Osteoblast (primary cell): ENCODE measurements at regions not wholly inside any gene's neighbourhood (a gene's known extent, or its start where the extent isn't known, plus 50 kb on each side); places are given as distances from the start of the nearest gene placed in this dataset.

Experiments used
- DNase-seq: peaks from one replicate; pipeline ENCODE4 v3.0.0; 2011; ENCODE audit warnings: low spot score, mixed read lengths; ENCODE audit not compliant: insufficient read length; ENCODE audit errors: missing footprints
- H2AFZ ChIP-seq: 2 replicates; pipeline ENCODE4 v1.6.0; 2011; ENCODE audit warnings: mild to moderate bottlenecking, low read length
- H3K27ac ChIP-seq: 2 replicates; pipeline ENCODE4 v1.5.1; 2011; ENCODE audit warnings: mild to moderate bottlenecking, low read depth, low read length, moderate library complexity
- H3K27me3 ChIP-seq: 2 replicates; pipeline ENCODE4 v1.6.0; 2012; ENCODE audit warnings: mild to moderate bottlenecking, control low read depth, inconsistent platforms, low read length, moderate library complexity; ENCODE audit not compliant: insufficient read depth
- H3K36me3 ChIP-seq: 2 replicates; pipeline ENCODE4 v1.5.1; 2011; ENCODE audit warnings: mild to moderate bottlenecking, low read length, control low read depth, moderate library complexity; ENCODE audit not compliant: insufficient read depth
- H3K4me1 ChIP-seq: 2 replicates; pipeline ENCODE4 v1.5.1; 2011; ENCODE audit warnings: mild to moderate bottlenecking, low read length, control low read depth, moderate library complexity; ENCODE audit not compliant: insufficient read depth
- H3K4me2 ChIP-seq: 2 replicates; pipeline ENCODE4 v1.6.0; 2011; ENCODE audit warnings: mild to moderate bottlenecking, low read length; ENCODE audit not compliant: insufficient read depth
- H3K4me3 ChIP-seq: fragments of 200-600 bp; sonication (generic); 3 replicates; pipeline ENCODE4 v1.5.1; 2012; ENCODE audit warnings: mild to moderate bottlenecking, low read length, inconsistent platforms; ENCODE audit not compliant: insufficient read depth
- H3K79me2 ChIP-seq: 2 replicates; pipeline ENCODE4 v1.6.0; 2012; ENCODE audit warnings: mild to moderate bottlenecking, low read length, control low read depth, inconsistent platforms; ENCODE audit not compliant: insufficient read depth
- H3K9me3 ChIP-seq: 2 replicates; pipeline ENCODE4 v1.5.1; 2011; ENCODE audit warnings: low read depth, low read length, control low read depth
- H4K20me1 ChIP-seq: 2 replicates; pipeline ENCODE4 v1.6.0; 2012; ENCODE audit warnings: mild to moderate bottlenecking, low read length, control low read depth; ENCODE audit not compliant: insufficient read depth
- CTCF ChIP-seq: IDR thresholded peaks from 2 replicates; pipeline ENCODE4 v1.5.1; 2011; ENCODE audit warnings: mild to moderate bottlenecking, low read depth, low read length, moderate library complexity; ENCODE audit errors: extremely low read depth

- DNase-seq, result no peak
- Histone ChIP-seq H3K79me2 (no peaks in the 10 kb centered on the region), H3K4me1 (no peaks in the 10 kb centered on the region), H4K20me1 (no peaks in the 10 kb centered on the region), H3K27me3 (no peaks in the 10 kb centered on the region), H2AFZ (no peak overlapping the region), H3K36me3 (no peaks in the 10 kb centered on the region), H3K9me3 (no peaks in the 10 kb centered on the region), H3K4me3 (no peak overlapping the region), H3K27ac (no peak overlapping the region), H3K4me2 (no peak overlapping the region)
- no peak for TF ChIP-seq CTCF
These were observed 1317.1 kb upstream of the ZEB2 start for GRCh38 chr2:145836986-145837385.

GRCh38 chr2:145835665-145836064 is 1315.7 kb upstream of the ZEB2 start:
- no peak for DNase-seq
- Histone ChIP-seq H4K20me1 (no peaks in the 10 kb centered on the region), H3K4me3 (no peak overlapping the region), H3K4me2 (no peak overlapping the region), H3K36me3 (no peaks in the 10 kb centered on the region), H3K27me3 (no peaks in the 10 kb centered on the region), H3K27ac (no peak overlapping the region), H2AFZ (no peak overlapping the region), H3K79me2 (no peaks in the 10 kb centered on the region), H3K4me1 (no peaks in the 10 kb centered on the region), H3K9me3 (no peaks in the 10 kb centered on the region)
- no peak for TF ChIP-seq CTCF

- Histone ChIP-seq H2AFZ (no peak overlapping the region), H4K20me1 (no peaks in the 10 kb centered on the region), H3K4me3 (no peak overlapping the region), H3K4me2 (no peak overlapping the region), H3K9me3 (no peaks in the 10 kb centered on the region), H3K27ac (no peak overlapping the region), H3K4me1 (no peaks in the 10 kb centered on the region), H3K36me3 (no peaks in the 10 kb centered on the region), H3K79me2 (no peaks in the 10 kb centered on the region), H3K27me3 (no peaks in the 10 kb centered on the region)
- DNase-seq, result no peak
- TF ChIP-seq CTCF, result no peak
These were observed 1312.8 kb upstream of the ZEB2 start for GRCh38 chr2:145832681-145833080.

DNA sequence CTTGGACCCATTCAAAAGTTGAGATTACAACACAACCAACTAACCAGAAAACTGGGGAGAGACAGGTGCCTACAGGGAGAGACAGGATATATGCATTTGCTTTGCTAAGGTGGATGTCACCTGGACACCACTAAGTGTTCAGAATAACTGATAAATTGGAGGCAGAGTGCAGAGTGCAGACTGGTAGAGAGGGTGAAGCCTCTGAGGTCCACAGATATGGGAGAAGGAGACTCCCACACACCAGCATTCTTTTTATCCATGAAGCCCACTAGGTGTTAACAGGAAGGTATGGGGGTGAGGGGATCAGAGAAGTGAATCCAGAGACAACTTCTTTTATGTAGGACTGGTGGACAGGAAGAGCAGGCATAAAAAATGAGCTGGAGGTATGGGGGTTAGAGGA is 1310.0 kb upstream of the ZEB2 start:
- TF ChIP-seq CTCF, result no peak
- H3K4me3 ChIP-seq, result no peak overlapping the region
- no peaks in the 10 kb centered on the region for H4K20me1 ChIP-seq
- H3K9me3 ChIP-seq, result no peaks in the 10 kb centered on the region
- no peaks in the 10 kb centered on the region for H3K4me1 ChIP-seq
- no peak overlapping the region for H2AFZ ChIP-seq
- no peak overlapping the region for H3K4me2 ChIP-seq
- no peak overlapping the region for H3K27ac ChIP-seq
- H3K36me3 ChIP-seq, result no peaks in the 10 kb centered on the region
- no peaks in the 10 kb centered on the region for H3K27me3 ChIP-seq
- no peak for DNase-seq
- H3K79me2 ChIP-seq, result no peaks in the 10 kb centered on the region
